ENCODE measurements at regions not wholly inside any gene's neighbourhood (a gene's known extent, or its start where the extent isn't known, plus 50 kb on each side); places are given as distances from the start of the nearest gene placed in this dataset.

DNA sequence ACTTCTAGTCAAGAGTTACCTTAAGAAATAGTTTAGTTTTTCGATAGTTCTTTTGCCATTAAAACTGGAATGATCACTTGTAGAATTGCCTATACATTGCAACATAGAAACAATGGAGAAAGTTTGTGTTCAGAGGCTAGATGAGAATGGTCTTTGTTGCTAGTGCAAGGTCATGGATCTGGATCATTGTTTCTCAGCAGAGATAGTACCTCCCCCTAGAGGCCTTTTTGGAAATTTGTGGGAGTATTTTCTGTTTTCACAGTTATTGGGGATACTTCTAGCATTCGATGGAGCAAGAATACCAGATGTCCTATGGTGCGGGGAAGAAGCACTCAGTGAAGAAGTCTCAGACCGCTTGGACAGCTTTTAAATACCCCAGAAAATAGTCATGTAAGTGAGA, 138.8 kb upstream of the HMGA2 start:
- ChIA-PET POLR2A (ENCODE audit: unreplicated experiment) (no interaction called here), CTCF (no interaction called here)
- TF ChIP-seq EZH2phosphoT487 (IDR thresholded peaks at IDR 0.05; ENCODE audit: borderline replicate concordance, low read length) = no peak
- TF ChIP-seq, protein P1, sequence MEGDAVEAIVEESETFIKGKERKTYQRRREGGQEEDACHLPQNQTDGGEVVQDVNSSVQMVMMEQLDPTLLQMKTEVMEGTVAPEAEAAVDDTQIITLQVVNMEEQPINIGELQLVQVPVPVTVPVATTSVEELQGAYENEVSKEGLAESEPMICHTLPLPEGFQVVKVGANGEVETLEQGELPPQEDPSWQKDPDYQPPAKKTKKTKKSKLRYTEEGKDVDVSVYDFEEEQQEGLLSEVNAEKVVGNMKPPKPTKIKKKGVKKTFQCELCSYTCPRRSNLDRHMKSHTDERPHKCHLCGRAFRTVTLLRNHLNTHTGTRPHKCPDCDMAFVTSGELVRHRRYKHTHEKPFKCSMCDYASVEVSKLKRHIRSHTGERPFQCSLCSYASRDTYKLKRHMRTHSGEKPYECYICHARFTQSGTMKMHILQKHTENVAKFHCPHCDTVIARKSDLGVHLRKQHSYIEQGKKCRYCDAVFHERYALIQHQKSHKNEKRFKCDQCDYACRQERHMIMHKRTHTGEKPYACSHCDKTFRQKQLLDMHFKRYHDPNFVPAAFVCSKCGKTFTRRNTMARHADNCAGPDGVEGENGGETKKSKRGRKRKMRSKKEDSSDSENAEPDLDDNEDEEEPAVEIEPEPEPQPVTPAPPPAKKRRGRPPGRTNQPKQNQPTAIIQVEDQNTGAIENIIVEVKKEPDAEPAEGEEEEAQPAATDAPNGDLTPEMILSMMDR (conservative IDR thresholded peaks at IDR 0.05; ENCODE audit: low read depth, low read length) = peak; percentile 84
- Histone ChIP-seq H4K20me1 (ENCODE audit: low read length) (no peaks in the 10 kb centered on the region), H3K4me1 (ENCODE audit: insufficient read depth, low read length) (peaks cover 3% of the 10 kb centered on the region), H3K9ac (ENCODE audit: low read length) (no peak overlapping the region), H2AFZ (ENCODE audit: low read length) (no peak overlapping the region), H3K27ac (ENCODE audit: low read length) (peak overlapping the region; percentile 15; the same call in 1 of the 2 replicates), H3K9me3 (ENCODE audit: low read length) (no peaks in the 10 kb centered on the region), H3K36me3 (ENCODE audit: low read depth, low read length) (no peaks in the 10 kb centered on the region), H3K9me2 (replicated peaks; ENCODE audit: low read length) (no peaks in the 10 kb centered on the region), H3K27me3 (ENCODE audit: low read length) (no peaks in the 10 kb centered on the region), H3K79me2 (ENCODE audit: low read length) (no peaks in the 10 kb centered on the region), H3K4me3 (ENCODE audit: low read length) (no peak overlapping the region), H3K4me2 (ENCODE audit: low read length) (no peak overlapping the region), H3F3A (ENCODE audit: low read length, unreplicated experiment) (no peaks in the 10 kb centered on the region)
- intact Hi-C loops (cut with micrococcal nuclease) = no loop called here
- peak; percentile 68 for DNase-seq
- no TSS peak for BruUV-seq (replicated peaks)
- peak; percentile 40; the same call in 1 of the 2 replicates for ATAC-seq

DNA sequence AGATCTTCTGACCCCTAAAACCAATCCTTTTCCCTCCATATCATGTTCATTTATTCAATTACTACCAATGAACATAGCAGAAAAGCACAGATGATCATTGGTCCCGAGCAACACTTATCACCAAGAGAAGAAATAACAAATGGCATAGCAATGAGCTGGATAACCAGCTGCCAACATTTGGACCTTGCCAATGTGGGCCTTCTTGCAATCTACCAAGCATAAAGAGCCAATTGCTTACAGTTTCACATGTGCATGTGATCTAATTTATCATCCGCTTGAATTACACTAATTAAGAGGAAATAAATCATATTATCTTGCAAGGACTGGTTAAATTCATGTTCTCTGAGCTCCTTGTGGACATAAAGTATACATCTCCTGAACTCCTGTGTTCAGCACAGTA, 134.8 kb upstream of the HMGA2 start:
- Histone ChIP-seq H3K4me2 (ENCODE audit: low read length) (no peak overlapping the region), H3K27ac (ENCODE audit: low read length) (no peak overlapping the region), H3K9me2 (replicated peaks; ENCODE audit: low read length) (no peaks in the 10 kb centered on the region), H3K4me3 (ENCODE audit: low read length) (no peak overlapping the region), H3K79me2 (ENCODE audit: low read length) (no peaks in the 10 kb centered on the region), H3K9me3 (ENCODE audit: low read length) (no peaks in the 10 kb centered on the region), H3F3A (ENCODE audit: low read length, unreplicated experiment) (no peaks in the 10 kb centered on the region), H3K9ac (ENCODE audit: low read length) (no peak overlapping the region), H3K27me3 (ENCODE audit: low read length) (no peaks in the 10 kb centered on the region), H3K36me3 (ENCODE audit: low read depth, low read length) (no peaks in the 10 kb centered on the region), H4K20me1 (ENCODE audit: low read length) (no peaks in the 10 kb centered on the region), H2AFZ (ENCODE audit: low read length) (no peak overlapping the region), H3K4me1 (ENCODE audit: insufficient read depth, low read length) (peaks cover 10% of the 10 kb centered on the region)
- no peak for TF ChIP-seq EZH2phosphoT487 (IDR thresholded peaks at IDR 0.05; ENCODE audit: borderline replicate concordance, low read length)
- TF ChIP-seq EZH2 (IDR thresholded peaks at IDR 0.05; ENCODE audit: low read length, unreplicated experiment) = no peak
- TF ChIP-seq, protein P1 (conservative IDR thresholded peaks at IDR 0.05; ENCODE audit: low read depth, low read length) = no peak
- CTCF ChIA-PET = no interaction called here
- no TSS peak for BruUV-seq (replicated peaks)
- POLR2A ChIA-PET (ENCODE audit: unreplicated experiment) = no interaction called here
- ATAC-seq (no peak), DNase-seq (no peak)
- intact Hi-C loops (cut with micrococcal nuclease) = no loop called here

- H3K79me2 ChIP-seq (ENCODE audit: low read length) = no peaks in the 10 kb centered on the region
- no peak overlapping the region for H3K27ac ChIP-seq (ENCODE audit: low read length)
- no peaks in the 10 kb centered on the region for H3K27me3 ChIP-seq (ENCODE audit: low read length)
- peaks cover 15% of the 10 kb centered on the region for H3K4me1 ChIP-seq (ENCODE audit: insufficient read depth, low read length)
- no peaks in the 10 kb centered on the region for H3K36me3 ChIP-seq (ENCODE audit: low read depth, low read length)
- ATAC-seq (no peak), DNase-seq (no peak)
- H3K9me2 ChIP-seq (replicated peaks; ENCODE audit: low read length) = no peaks in the 10 kb centered on the region
- no peak overlapping the region for H2AFZ ChIP-seq (ENCODE audit: low read length)
- ChIA-PET CTCF (no interaction called here), POLR2A (ENCODE audit: unreplicated experiment) (no interaction called here)
- no peak overlapping the region for H3K4me3 ChIP-seq (ENCODE audit: low read length)
- no peaks in the 10 kb centered on the region for H3K9me3 ChIP-seq (ENCODE audit: low read length)
- TF ChIP-seq EZH2phosphoT487 (IDR thresholded peaks at IDR 0.05; ENCODE audit: borderline replicate concordance, low read length) = no peak
- no peak for TF ChIP-seq EZH2 (IDR thresholded peaks at IDR 0.05; ENCODE audit: low read length, unreplicated experiment)
- TF ChIP-seq, protein P1 (conservative IDR thresholded peaks at IDR 0.05; ENCODE audit: low read depth, low read length) = no peak
- intact Hi-C loops (cut with micrococcal nuclease) = no loop called here
- no TSS peak for BruUV-seq (replicated peaks)
- H3F3A ChIP-seq (ENCODE audit: low read length, unreplicated experiment) = peaks cover 7% of the 10 kb centered on the region
- H3K9ac ChIP-seq (ENCODE audit: low read length) = no peak overlapping the region
- no peaks in the 10 kb centered on the region for H4K20me1 ChIP-seq (ENCODE audit: low read length)
- no peak overlapping the region for H3K4me2 ChIP-seq (ENCODE audit: low read length)
Observed at GRCh38 chr12:65690477-65690876, 133.8 kb upstream of the HMGA2 start.
